Left ventricle myocardium inferior (tissue), 1 donor: ENCODE measurements at regions not wholly inside any gene's neighbourhood (a gene's known extent, or its start where the extent isn't known, plus 50 kb on each side); places are given as distances from the start of the nearest gene placed in this dataset.

ENCODE experiments used
- DNase-seq: peaks from one replicate; pipeline ENCODE4 v3.0.0-alpha.2; 2020
- H3K27ac ChIP-seq: fragments of 200-600 bp; replicated peaks from 2 replicates; pipeline ENCODE4 v1.8.0; 2021
- H3K27me3 ChIP-seq: fragments of 200-600 bp; 2 replicates; pipeline ENCODE4 v1.8.0; 2021; ENCODE audit warnings: low read depth
- H3K36me3 ChIP-seq: fragments of 200-600 bp; 2 replicates; pipeline ENCODE4 v1.8.0; 2021
- H3K4me1 ChIP-seq: fragments of 200-600 bp; 2 replicates; pipeline ENCODE4 v1.8.0; 2021
- H3K4me3 ChIP-seq: fragments of 200-600 bp; 2 replicates; pipeline ENCODE4 v1.8.0; 2021; ENCODE audit warnings: mild to moderate bottlenecking, moderate library complexity
- H3K9me3 ChIP-seq: fragments of 200-600 bp; replicated peaks from 2 replicates; pipeline ENCODE4 v1.8.0; 2021
- intact Hi-C: fragments of 100-400 bp; cut with micrococcal nuclease; formaldehyde crosslinking; loops from one replicate; pipeline ENCODE4 v1.11.0; 2022
- TF ChIP-seq, protein P1 (sequence below): fragments of 200-600 bp; IDR thresholded peaks from 2 replicates; pipeline ENCODE4 v1.8.0; 2021; ENCODE audit warnings: antibody characterized with exemption, mild to moderate bottlenecking, borderline replicate concordance
- donor health status: DM: no; HTN: yes; CAD: no; lungs with severe emphysema.

DNA sequence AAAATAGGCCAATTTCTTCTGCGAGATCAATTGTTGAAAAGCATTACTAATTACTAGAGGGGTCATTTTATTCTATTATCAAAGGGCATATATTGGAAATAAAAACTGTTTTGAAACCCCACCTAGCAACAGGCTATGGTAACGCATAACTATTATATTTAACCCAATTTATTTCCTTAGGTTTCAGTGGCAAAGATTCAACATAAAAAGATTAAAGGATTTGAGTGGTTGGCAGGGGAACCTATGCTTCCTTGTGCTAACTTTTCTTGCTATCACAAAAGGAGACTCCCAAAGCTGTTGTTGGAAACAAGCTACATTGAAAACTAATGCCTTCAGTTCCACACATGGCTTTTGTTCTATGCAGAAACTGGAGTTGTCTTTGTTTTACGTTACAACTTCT, 166.9 kb upstream of the KLF3 start:
- H3K9me3 ChIP-seq, result no peaks in the 10 kb centered on the region
- TF ChIP-seq, protein P1, sequence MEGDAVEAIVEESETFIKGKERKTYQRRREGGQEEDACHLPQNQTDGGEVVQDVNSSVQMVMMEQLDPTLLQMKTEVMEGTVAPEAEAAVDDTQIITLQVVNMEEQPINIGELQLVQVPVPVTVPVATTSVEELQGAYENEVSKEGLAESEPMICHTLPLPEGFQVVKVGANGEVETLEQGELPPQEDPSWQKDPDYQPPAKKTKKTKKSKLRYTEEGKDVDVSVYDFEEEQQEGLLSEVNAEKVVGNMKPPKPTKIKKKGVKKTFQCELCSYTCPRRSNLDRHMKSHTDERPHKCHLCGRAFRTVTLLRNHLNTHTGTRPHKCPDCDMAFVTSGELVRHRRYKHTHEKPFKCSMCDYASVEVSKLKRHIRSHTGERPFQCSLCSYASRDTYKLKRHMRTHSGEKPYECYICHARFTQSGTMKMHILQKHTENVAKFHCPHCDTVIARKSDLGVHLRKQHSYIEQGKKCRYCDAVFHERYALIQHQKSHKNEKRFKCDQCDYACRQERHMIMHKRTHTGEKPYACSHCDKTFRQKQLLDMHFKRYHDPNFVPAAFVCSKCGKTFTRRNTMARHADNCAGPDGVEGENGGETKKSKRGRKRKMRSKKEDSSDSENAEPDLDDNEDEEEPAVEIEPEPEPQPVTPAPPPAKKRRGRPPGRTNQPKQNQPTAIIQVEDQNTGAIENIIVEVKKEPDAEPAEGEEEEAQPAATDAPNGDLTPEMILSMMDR, result no peak
- no peak for DNase-seq
- H3K27me3 ChIP-seq, result no peaks in the 10 kb centered on the region
- no peaks in the 10 kb centered on the region for H3K36me3 ChIP-seq
- H3K4me3 ChIP-seq, result no peak overlapping the region
- intact Hi-C loops, result no loop called here
- no peak overlapping the region for H3K27ac ChIP-seq
- H3K4me1 ChIP-seq, result peaks cover 7% of the 10 kb centered on the region

DNA sequence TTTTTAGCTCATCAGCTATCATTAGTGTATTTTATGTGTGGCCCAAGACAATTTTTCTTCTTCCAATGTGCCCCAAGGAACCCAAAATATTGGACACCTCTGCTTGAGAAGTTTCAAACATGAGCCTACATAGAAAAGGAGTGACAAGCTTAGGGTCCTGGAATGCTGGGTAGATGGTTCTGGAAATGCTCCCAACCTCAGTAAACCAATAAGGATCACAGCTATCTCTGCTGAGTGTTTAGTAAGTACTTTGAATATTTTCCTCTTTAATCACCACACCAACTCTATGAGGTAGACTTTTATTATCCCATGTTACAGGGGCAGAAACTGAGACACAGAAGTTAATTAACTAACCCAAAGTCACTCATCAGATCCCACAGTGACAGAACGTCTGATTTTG, 164.9 kb upstream of the KLF3 start:
- Histone ChIP-seq H3K9me3 (no peaks in the 10 kb centered on the region), H3K27me3 (no peaks in the 10 kb centered on the region), H3K4me3 (no peak overlapping the region), H3K4me1 (peaks cover 8% of the 10 kb centered on the region), H3K27ac (no peak overlapping the region), H3K36me3 (no peaks in the 10 kb centered on the region)
- TF ChIP-seq, protein P1, result no peak
- DNase-seq, result no peak
- intact Hi-C loops, result no loop called here

DNA sequence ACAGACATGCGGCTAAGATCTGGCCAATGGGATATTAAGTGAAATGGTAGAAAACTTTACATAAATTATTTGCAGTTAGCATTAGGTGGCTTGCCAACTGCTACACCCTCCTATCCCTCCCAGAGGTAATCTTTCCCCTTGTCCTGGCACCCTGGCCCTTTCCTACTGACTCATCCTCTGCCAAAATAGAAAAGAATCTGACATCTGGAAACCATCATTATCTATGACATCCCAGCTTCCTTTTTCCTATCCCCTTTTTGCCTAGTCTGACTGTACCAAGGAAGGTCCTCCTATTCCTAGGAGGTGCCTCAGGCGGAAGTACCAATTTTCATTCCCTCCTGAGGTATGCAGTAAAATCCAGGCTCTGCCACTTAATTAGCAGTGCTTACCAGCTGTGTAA, 163.6 kb upstream of the KLF3 start:
- no peak overlapping the region for H3K27ac ChIP-seq
- intact Hi-C loops, result no loop called here
- no peaks in the 10 kb centered on the region for H3K27me3 ChIP-seq
- H3K9me3 ChIP-seq, result no peaks in the 10 kb centered on the region
- TF ChIP-seq, protein P1, result no peak
- H3K4me3 ChIP-seq, result no peak overlapping the region
- peaks cover 8% of the 10 kb centered on the region for H3K4me1 ChIP-seq
- no peaks in the 10 kb centered on the region for H3K36me3 ChIP-seq
- DNase-seq, result no peak

DNA sequence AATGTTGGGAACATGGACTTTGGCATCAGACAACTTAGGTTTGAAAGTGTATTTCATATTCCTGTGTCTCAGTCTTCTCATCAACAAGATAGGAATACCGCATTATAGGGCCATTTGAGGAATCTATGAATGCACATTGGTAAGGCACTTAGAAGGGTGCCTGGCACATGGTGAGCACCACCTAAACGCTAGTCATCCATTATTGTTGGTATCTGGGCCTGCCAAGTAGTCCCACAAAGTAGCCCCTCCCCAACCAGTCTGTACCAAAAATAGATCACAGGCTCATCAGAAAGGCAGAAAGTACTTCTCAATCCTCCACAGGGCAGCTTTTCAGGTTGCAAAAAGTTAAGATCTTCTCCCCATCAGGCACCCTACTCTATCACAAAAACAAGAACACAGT, 162.3 kb upstream of the KLF3 start:
- Histone ChIP-seq H3K4me1 (peaks cover 8% of the 10 kb centered on the region), H3K27ac (no peak overlapping the region), H3K36me3 (no peaks in the 10 kb centered on the region), H3K9me3 (no peaks in the 10 kb centered on the region), H3K4me3 (no peak overlapping the region), H3K27me3 (no peaks in the 10 kb centered on the region)
- intact Hi-C loops, result no loop called here
- TF ChIP-seq, protein P1, result no peak
- DNase-seq, result no peak

DNA sequence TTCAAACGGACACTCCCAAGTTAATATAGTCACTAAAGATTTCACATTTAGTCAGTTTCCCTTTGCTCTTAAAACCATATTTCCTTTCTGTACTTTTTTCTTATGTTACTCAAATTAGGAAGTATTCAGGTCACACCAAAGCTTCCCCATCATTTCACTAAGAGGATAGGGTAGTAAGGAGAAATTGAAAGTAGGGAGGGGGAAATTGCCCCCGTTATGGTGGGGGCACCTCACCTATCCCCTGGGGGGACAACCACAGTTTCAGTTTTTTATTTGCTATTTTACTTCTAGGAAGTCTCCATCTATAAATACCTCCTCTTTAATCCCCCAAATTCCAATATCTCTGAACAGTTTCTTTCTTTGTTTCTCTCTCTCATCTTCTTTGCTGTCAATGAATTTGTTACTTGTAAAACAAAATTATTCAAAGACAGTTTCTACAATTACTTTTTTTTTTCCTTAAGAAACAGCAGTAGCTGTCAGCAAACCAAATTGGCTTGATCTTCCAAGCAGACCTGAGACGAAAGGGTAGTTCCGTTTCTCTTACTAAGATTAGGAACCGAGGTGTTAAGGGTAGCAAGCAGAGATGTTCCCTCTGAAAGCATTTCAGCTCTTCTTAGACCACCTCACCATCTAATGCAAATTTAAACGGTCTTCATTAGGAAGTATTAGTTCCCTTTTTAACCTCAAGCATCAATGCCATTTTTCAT, 160.2 kb upstream of the KLF3 start:
- no peak for DNase-seq
- H3K27ac ChIP-seq, result no peak overlapping the region
- H3K36me3 ChIP-seq, result no peaks in the 10 kb centered on the region
- H3K4me1 ChIP-seq, result peaks cover 8% of the 10 kb centered on the region
- no peaks in the 10 kb centered on the region for H3K27me3 ChIP-seq
- intact Hi-C loops, result no loop called here
- no peak overlapping the region for H3K4me3 ChIP-seq
- TF ChIP-seq, protein P1, result no peak
- no peaks in the 10 kb centered on the region for H3K9me3 ChIP-seq
